ENCODE measurements at regions not wholly inside any gene's neighbourhood (a gene's known extent, or its start where the extent isn't known, plus 50 kb on each side); places are given as distances from the start of the nearest gene placed in this dataset.
"Not testable (repeated sequence)": the region's sequence is repeated elsewhere in the genome, so short reads cannot be mapped to it uniquely, and the experiment has no call there.

DNA sequence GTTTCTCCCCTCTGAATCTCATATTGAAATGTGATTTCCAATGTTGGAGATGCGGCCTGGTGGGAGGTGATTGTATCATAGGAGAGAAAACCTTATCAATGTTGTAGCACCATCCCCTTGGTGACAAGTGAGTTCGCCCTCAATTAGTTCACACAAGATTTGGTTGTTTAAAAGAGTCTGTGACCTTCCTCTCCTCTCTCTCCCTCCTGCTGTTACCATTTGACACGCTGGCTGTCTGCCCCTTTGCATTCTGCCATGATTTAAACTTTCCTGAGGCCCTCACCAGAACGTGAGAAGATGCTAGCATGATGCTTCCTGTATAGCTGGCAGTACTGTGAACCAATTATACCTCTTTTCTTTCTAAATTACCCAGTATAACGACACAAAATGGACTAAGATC lies 730.9 kb upstream of the PRMT6 start:
- no peak for DNase-seq

DNA sequence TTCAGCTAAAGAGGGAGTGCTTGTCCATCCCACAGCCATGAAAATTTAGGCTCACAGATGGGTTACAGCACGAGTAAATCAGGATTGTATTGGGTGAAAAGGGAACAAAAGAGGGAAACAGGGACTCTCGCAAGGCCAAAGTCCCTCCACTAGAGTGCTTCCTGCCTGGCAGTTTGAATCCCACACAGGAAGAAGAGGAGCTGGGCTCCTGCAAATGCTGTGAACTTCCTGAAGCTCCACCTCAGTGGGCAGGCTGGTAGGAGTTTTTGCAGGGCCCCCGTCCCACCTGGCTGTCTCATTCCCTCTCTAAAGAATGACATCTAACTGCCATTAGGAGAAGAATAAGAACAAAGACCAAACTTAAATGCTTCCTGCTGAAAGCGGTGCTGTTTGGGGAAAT lies 712.0 kb upstream of the PRMT6 start:
- no peak for DNase-seq

DNA sequence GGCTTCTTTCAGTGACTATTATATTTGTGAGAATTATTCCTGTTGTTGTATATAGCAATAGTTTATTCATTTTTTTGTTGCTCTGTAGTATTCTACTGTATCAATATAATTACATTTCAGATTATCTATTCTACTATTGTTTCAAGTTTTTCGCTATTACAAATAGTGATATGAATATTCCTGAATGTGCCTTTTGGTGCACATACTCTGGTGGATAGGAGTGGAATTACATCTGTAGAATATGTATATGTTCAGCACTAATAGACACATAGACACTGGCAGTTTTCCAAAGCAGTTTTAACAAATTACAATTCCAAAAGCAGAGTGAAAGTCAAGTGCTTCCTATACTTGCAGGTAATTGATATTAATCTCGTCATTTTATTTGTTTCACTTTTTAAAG lies 696.2 kb upstream of the PRMT6 start:
- no peak for DNase-seq

DNA sequence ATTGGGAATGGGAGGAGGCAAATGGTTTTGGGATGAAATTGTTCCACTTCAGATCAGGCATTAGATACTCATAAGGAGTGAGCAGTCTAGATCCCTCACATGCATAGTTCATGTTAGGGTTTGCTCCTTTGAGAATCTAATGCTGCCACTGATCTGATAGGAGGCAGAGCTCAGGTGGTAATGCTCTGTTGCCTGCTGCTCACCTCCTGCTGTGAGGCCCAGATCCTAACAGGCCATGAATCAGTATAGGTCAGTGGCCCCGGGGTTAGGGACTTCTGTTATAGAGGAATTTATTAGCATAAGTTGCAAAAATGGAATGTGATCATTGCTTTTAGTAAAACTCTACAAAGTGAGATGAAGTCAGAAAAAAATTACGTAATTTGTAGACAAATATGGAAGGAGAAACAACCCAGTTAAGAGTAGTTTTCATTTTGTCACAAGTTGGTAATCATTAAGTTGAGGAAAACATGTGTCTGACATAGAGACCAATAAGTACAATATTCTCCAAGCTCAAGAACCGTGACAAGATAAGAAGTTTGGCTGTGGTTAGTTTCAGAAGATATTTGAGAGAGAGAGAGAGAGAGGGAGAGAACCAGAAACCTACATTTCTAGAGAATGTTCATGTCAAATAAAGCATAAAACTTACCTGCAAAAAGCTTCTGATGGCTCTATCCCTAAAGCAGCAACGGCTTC lies 689.7 kb upstream of the PRMT6 start:
- no peak for DNase-seq

DNA sequence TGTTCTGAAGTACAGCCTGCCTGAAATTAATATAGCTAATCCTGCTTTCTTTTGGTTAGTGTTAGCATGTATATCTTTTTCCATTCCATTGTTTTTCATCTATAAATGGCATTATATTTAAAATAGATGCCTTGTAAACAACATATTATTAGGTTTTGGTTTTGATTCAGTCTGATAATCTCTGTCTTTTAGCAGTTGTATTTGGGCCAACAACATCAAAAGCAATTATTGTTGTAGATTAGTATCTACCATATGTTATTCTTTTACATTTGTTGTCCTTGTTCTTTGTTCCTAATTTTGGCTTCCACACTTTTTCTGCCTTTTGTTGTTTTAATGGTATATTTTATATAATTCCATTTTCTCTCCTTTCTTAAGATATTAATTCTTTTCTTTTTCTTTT lies 678.2 kb upstream of the PRMT6 start:
- DNase-seq, result no peak

DNA sequence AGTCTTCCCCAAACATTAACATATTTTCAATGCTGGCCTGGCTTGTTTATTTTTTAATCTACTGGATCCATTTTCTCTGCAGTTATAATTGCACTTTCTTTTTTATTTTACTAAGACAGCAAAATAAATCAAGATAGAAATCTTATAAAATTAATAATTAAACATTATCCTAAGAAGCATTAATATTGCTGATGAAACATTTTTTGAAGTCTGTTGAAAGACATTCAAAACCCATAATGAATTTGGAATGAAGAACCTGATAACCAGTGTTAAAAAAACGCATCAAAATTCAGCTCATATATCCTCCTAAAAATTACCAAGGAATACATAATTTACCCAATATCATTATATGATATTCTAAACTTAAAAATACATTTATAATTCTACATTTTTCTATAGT lies 675.7 kb upstream of the PRMT6 start:
- no peak for DNase-seq

DNA sequence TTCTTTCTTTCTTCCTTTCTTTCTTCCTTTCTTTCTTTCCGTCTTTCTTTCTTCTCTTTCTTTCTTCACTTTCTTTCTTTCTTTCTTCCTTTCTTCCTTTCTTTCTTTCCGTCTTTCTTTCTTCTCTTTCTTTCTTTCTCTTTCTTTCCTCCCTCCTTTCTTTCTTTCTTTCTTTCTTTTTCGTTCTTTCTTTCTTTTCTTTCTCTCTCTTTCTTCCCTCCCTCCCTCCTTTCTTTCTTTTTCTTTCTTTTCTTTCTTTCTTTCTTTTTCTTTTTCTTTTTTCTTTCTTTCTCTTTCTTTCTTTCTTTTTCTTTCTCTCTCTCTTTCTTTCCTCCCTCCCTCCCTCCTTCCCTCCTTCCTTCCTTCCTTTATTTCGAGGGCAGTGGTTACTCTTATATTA lies 667.3 kb upstream of the PRMT6 start:
- not testable (repeated sequence) for DNase-seq

DNA sequence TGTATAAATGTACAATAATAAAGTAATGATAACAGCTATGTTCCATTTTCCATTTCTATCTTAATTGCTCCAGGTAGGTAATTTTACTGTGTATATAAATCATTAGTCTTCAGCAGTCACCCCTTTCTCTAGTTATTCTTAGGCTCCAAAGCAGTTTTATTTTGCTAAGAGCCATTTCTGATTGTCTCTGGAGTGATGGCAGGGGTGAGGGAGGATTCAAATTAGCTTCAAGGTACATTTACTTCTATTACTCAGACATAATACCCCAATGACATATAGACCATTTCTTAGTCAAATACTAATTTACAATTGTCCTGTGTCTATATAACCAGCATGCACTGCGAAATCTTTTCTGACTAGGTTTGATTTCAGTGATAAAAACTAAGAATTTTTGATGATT lies 663.4 kb upstream of the PRMT6 start:
- no peak for DNase-seq

DNA sequence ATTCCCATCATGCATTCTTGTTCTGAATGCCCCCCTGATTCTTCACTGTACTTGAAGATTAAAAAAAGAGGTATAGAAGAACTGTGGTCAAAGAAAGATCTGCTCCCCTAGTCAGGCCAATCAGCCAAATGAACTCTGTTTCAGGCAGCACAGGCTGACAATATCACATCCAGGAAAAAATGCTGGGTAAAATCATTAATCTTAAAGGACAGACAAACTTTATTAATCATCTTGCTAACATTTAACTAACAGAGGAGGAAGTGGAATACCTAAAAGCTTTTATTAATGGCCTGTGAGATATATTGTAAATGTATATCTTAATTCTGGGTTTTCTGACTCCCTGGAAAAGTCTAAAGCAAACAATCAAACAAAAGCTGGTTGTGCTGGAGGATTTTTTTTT lies 660.5 kb upstream of the PRMT6 start:
- no peak for DNase-seq

DNA sequence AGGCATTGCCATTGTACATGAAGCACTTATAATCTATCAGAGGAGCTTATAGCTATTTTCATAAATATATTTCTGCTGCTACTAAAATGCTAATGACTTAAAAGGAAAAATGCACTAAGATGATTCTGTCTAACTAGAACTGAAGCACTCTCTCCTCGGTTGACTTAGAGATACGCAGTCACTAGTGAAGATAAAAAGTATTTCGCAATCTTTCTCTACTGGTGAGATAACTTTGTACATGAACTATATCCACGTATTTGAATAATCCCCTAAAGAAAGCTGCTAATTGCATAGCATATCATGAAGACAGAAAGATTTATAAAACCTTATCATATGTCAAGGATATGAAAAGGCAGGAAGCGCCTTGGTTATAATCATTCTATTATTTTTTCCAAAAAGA lies 658.1 kb upstream of the PRMT6 start:
- DNase-seq, result no peak

DNA sequence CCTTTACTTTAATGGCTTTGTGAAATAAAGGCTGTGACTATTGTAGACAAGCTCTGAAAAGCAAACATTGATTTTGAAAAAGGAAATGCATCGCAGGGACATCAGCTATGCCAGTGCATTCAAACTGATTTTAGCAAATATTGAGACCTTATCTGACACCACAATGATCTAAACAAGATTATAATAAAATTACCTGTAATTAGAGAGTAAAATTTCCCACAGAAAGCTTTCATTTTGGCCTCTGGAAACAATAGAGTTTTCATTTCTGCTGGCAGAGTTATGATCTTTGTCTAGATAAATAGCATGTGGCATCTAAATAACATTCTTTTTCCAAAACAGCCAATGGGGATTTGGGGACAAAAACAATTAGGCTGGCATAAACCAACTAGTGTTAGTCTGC lies 650.4 kb upstream of the PRMT6 start:
- DNase-seq, result no peak

DNA sequence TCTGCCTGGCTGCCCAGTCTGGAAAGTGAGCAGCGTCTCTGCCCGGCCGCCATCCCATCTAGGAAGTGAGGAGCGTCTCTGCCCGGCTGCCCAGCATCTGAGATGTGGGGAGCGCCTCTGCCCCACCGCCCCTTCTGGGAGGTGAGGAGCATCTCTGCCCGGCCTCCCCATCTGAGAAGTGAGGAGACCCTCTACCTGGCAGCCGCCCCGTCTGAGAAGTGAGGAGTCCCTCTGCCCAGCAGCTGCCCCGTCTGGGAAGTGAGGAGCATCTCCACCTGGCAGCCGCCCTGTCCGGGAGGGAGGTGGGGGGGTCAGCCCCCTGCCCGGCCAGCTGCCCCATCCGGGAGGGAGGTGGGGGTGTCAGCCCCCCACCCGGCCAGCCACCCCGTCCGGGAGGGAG lies 644.2 kb upstream of the PRMT6 start:
- not testable (repeated sequence) for DNase-seq

DNA sequence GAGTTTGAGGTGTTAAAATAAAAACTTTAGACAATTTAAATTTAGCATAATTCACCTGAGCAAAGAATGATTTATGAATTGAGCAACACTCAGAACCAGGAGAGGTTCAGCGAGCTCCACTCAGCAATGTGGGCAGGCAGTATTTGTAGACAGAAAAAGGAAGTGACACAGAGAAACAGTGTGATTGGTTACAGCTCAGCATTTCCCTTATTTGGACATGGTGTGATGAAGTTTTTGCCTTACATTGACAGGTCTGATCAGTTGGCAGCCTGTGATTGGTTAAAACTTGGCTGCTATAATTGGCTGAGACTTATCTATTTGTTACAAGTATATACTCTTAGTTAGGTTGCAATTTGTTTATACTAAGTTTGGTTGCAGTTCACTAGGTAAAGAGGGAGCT lies 621.2 kb upstream of the PRMT6 start:
- DNase-seq, result no peak

DNA sequence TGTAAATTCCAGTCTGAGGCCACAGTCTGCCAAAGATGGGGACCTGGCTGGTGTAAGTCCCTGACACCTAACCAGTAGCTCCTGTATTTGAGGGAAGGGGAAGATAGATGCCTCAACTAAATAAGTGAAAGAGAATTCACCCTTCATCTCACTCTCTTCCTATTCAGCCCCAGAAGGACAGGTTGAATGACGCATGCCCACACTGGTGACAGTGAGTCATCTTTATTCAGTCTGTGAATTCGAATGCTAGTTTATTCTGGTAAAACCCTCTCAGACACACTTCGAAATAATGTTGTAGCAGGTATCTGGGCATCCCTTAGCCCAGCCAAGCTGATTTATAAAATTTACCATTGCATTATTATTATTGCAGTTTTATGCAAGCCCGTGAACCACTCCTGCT lies 617.0 kb upstream of the PRMT6 start:
- DNase-seq, result no peak

DNA sequence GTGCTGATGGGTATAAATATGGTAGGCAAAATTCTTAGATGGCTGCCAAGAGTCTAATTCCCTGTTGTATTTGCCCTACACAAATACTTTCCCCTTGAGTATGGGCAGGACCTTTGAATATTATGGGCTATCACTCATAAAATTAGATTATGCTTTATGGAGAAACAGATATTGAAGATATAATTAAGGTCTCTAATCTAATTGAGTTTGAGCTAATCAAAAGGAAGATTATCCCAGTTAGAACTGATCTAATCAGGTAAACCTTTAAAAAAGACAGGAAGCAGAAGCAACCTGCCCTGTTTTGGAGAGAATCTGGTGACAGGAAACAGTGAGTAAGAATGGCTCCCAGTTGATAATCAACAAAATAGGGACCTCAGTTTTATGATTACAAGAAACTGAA lies 609.0 kb upstream of the PRMT6 start:
- no peak for DNase-seq

DNA sequence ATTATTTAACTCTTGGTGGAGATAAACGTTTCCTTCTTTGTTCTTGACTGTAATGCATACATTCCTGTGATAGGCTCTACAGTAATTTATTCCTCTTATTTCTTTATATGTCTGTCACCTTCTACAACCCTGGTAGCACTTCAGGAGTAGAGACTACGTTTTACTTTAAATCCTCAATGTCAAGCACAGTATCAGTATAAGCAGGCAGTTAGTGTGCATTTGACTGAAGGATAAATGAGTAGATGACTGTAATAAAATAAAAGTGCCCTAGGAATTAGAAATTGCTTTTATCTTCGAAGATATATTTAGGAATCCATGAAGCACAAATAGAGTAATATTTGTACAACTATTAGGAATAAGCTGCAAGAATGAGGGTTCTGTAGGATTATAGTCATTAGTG lies 599.6 kb upstream of the PRMT6 start:
- no peak for DNase-seq

DNA sequence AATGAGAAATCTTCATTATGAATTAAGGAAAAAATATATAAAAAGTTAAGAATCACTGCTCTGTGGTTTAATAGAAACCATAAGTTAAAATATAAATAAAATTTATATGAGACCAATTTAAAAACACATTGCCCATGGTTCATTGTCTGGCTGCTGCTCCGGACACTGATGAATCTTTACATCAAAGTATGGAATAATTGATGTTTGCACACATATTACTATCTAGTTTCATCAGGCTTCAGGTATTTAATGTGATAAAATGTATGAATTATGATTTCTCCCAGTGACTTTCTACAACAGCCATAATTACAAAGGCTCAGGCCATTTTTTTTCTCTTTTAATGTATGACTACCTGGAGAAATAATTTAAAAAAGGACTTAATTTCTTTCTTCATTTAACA lies 599.1 kb upstream of the PRMT6 start:
- no peak for DNase-seq

DNA sequence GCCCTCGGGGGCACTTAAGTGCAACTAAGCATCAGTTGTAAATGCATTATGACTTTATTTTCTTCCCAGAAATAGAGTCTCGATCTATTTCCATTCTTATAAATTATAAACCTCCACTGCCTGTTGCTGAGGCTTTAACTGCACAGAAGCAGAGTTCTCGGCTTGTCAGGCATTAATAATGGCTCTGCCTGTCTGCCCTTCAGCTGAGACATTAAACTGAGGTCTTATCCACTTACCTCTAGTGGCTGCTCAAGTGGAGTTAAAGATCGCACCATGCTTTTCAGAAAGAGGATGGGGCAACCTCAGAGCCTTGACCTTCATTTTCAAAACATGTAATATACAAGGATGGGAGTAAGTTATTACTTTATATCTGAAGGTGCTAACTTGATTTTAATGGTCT lies 597.6 kb upstream of the PRMT6 start:
- DNase-seq, result no peak

DNA sequence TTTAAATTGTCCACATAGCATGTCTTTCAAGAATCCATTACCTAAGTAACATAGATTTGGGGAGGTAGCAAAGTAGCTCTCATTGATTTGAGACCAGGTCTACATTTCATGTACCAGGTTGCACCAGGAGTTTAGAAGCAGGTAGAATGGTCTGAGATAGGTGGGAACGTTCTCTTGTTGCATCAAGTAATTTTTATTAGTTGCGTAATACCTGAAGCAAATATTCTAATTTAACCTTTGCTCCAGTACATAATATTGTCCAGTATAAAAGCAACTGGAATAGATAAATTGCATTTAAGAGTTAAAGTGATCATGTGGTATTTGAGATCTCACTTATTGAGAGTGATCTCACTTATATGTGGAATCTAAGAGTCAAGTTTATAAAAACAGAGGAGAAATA lies 597.1 kb upstream of the PRMT6 start:
- no peak for DNase-seq

DNA sequence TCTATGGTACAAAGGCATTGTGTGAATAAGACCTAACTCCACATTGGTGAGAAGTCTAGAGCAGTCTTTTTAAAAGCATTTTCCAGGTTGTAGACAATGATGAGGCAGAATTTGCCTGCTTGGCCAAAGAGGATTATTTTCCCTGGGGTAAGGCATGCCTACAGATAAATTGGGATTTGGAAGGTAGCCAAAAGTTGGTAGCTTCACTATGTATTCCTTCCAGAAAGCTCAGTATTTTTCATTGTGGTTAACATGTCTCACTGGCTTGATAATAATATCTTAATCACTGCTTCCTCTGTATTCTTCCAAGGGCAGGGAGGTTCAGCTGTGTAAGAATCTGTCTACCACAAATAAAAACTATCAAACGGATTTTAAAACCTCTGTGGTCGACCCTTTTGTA lies 590.8 kb upstream of the PRMT6 start:
- DNase-seq, result no peak

DNA sequence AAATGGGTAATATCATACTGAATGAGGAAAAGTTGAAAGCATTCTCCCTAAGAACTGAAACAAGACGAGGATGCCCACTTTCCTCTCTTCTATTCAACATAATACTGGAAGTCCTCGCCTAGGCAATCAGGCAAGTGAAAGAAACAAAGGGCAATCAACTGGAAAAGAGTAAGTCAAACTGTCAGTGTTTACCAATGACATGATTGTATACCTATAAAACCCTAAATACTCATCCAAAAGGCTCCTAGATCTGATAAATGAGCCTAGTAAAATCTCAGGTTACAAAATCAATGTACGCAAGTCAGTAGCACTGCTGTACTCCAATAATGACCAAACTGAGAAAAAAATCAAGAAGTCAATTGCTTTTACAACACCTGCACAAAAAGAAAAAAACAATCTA lies 575.8 kb upstream of the PRMT6 start:
- DNase-seq, result no peak

DNA sequence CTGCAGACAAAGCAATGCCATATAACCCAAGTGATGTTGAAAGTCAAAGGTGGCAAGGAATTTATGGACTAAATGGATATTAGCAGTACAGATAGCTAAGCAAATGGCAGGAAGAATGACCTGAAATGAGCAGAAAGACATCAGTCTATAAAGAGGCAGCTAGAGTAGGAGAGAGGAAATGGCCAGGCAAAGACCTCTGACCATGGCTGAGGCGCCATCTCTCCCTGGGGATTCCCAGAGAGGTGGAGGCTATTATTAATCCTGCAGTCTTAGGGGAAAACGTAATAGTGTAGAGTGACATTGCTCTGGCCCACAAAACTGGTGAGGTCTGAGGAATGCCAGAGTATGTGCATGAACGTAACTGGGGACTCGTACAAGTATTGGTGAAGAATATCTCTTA lies 563.6 kb upstream of the PRMT6 start:
- no peak for DNase-seq

DNA sequence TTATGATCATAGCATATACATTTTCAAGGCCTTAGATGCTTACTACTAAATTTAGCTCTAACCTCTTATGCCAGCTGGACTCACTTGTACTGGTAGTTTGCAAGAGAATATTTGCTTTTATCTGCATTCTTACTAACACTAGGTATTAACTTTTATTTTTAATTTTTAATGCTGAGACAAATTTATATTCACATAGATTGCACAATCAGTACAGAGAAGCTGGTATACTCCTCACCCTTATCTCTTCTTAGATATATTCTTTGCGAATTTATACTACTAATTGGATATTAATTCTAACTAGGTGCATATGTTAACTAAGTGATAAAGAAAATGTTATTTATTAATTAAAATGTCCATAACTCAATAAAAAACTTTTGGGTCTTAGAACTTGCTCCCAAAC lies 561.8 kb upstream of the PRMT6 start:
- no peak for DNase-seq

DNA sequence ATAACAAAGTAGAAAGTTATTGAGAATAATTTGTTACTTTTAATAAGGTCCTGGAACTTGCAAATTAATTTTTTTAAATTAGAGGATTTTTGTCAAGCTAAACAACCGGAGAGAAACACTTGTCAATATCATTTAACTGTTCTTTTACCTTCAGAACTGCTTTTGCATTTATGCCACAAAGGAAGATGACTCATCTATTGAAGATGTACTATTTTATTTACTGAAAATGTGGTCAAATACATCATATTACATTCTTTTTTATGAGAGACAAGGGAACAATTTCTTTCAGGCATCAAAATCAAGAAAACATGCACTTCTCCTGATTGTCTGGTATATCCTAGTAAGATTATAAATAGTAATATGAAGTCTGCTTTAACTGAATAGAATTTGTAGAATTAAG lies 558.2 kb upstream of the PRMT6 start:
- no peak for DNase-seq

DNA sequence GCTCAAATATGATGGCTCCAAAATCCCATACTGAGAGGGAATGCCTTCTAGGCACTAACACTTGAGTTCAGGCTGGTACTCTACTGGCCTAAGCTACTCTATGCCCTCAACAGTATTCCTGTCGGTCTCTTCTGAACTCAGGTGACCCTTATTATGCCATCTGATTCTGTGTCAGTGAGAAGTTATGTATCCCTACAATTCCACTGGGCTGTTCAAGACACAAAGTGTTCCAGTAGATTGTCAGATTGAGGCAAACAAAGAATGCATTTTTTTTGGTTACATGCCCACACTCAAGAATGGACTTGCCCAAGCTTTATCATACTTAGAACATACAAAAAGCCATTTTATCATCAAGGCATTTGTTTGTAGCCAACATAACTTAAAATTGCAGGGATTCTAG lies 553.8 kb upstream of the PRMT6 start:
- DNase-seq, result no peak

DNA sequence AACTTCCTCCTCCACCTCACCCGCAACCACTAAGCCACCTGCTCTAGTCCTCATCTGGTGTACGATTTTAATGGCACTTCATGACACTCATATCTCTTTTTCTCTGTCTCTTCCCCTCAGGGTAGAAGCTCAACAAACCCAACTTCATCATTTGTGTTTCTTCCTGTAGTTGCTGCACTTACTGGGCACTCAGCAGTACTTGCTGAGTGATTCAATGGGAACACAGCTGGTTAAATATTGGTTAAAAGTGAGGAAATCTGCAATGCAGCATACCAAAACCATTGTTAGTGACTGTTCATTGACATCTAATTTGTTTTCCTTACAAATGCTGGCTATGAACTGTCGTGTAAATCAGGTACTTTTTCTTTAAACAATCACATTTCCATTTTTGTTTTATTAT lies 541.1 kb upstream of the PRMT6 start:
- DNase-seq, result no peak

All from NCI-H1417 treated with DMSO at 0.1 percent for 48 hours (cell line).